Left ventricle myocardium inferior (tissue), 1 donor: ENCODE measurements at regions not wholly inside any gene's neighbourhood (a gene's known extent, or its start where the extent isn't known, plus 50 kb on each side); places are given as distances from the start of the nearest gene placed in this dataset.

Source experiments
- DNase-seq: peaks from one replicate; pipeline ENCODE4 v3.0.0-alpha.2; 2020
- H3K27ac ChIP-seq: fragments of 200-600 bp; replicated peaks from 2 replicates; pipeline ENCODE4 v1.8.0; 2021
- H3K27me3 ChIP-seq: fragments of 200-600 bp; 2 replicates; pipeline ENCODE4 v1.8.0; 2021; ENCODE audit warnings: low read depth
- H3K36me3 ChIP-seq: fragments of 200-600 bp; 2 replicates; pipeline ENCODE4 v1.8.0; 2021
- H3K4me1 ChIP-seq: fragments of 200-600 bp; 2 replicates; pipeline ENCODE4 v1.8.0; 2021
- H3K4me3 ChIP-seq: fragments of 200-600 bp; 2 replicates; pipeline ENCODE4 v1.8.0; 2021; ENCODE audit warnings: mild to moderate bottlenecking, moderate library complexity
- H3K9me3 ChIP-seq: fragments of 200-600 bp; replicated peaks from 2 replicates; pipeline ENCODE4 v1.8.0; 2021
- CTCF ChIP-seq: fragments of 200-600 bp; IDR thresholded peaks from 2 replicates; pipeline ENCODE4 v1.8.0; 2021; ENCODE audit warnings: antibody characterized with exemption, mild to moderate bottlenecking, borderline replicate concordance
- intact Hi-C: fragments of 100-400 bp; cut with micrococcal nuclease; formaldehyde crosslinking; loops from one replicate; pipeline ENCODE4 v1.11.0; 2022
- donor health status: DM: no; HTN: yes; CAD: no; lungs with severe emphysema.

GRCh38 chr11:30153008-30153407 lies 77.8 kb upstream of the FSHB start:
- Histone ChIP-seq H3K27me3 (no peaks in the 10 kb centered on the region), H3K4me3 (no peak overlapping the region), H3K36me3 (no peaks in the 10 kb centered on the region), H3K4me1 (peaks cover 6% of the 10 kb centered on the region), H3K27ac (no peak overlapping the region), H3K9me3 (no peaks in the 10 kb centered on the region)
- intact Hi-C loops: no loop called here
- DNase-seq: no peak
- TF ChIP-seq CTCF: no peak

GRCh38 chr11:30155428-30155827 lies 75.4 kb upstream of the FSHB start:
- Histone ChIP-seq H3K4me3 (no peak overlapping the region), H3K9me3 (no peaks in the 10 kb centered on the region), H3K27me3 (no peaks in the 10 kb centered on the region), H3K27ac (no peak overlapping the region), H3K4me1 (peaks cover 9% of the 10 kb centered on the region), H3K36me3 (no peaks in the 10 kb centered on the region)
- no peak for TF ChIP-seq CTCF
- DNase-seq: no peak
- intact Hi-C loops: no loop called here

- Histone ChIP-seq H3K9me3 (no peaks in the 10 kb centered on the region), H3K27ac (no peak overlapping the region), H3K36me3 (no peaks in the 10 kb centered on the region), H3K27me3 (no peaks in the 10 kb centered on the region), H3K4me1 (peaks cover 4% of the 10 kb centered on the region), H3K4me3 (no peak overlapping the region)
- intact Hi-C loops: no loop called here
- DNase-seq: no peak
- no peak for TF ChIP-seq CTCF
These were observed 71.3 kb upstream of the FSHB start for GRCh38 chr11:30159546-30159945.

- H3K4me3 ChIP-seq: no peak overlapping the region
- no peak for DNase-seq
- intact Hi-C loops: no loop called here
These were observed 65.2 kb upstream of the FSHB start for GRCh38 chr11:30165652-30166051.

GRCh38 chr11:30171661-30172060 lies 59.2 kb upstream of the FSHB start:
- Histone ChIP-seq H3K27ac (no peak overlapping the region), H3K9me3 (no peaks in the 10 kb centered on the region), H3K4me1 (no peaks in the 10 kb centered on the region), H3K4me3 (no peak overlapping the region), H3K36me3 (no peaks in the 10 kb centered on the region), H3K27me3 (no peaks in the 10 kb centered on the region)
- intact Hi-C loops: no loop called here
- TF ChIP-seq CTCF: no peak
- DNase-seq: no peak

More at GRCh38 chr11:30165652-30166051, 65.2 kb upstream of the FSHB start:
- no peaks in the 10 kb centered on the region for H3K27me3 ChIP-seq
- TF ChIP-seq CTCF: no peak
- no peaks in the 10 kb centered on the region for H3K36me3 ChIP-seq
- H3K9me3 ChIP-seq: no peaks in the 10 kb centered on the region
- no peaks in the 10 kb centered on the region for H3K4me1 ChIP-seq
- H3K27ac ChIP-seq: no peak overlapping the region

GRCh38 chr11:30172158-30172557 lies 58.7 kb upstream of the FSHB start:
- H3K36me3 ChIP-seq: no peaks in the 10 kb centered on the region
- H3K4me1 ChIP-seq: no peaks in the 10 kb centered on the region
- no peak for DNase-seq
- H3K27ac ChIP-seq: no peak overlapping the region
- H3K4me3 ChIP-seq: no peak overlapping the region
- no peak for TF ChIP-seq CTCF
- intact Hi-C loops: no loop called here
- no peaks in the 10 kb centered on the region for H3K27me3 ChIP-seq
- no peaks in the 10 kb centered on the region for H3K9me3 ChIP-seq
